HG03520 (cell line): ENCODE measurements at regions not wholly inside any gene's neighbourhood (a gene's known extent, or its start where the extent isn't known, plus 50 kb on each side); places are given as distances from the start of the nearest gene placed in this dataset.

Source experiments
- ATAC-seq: cut with Tn5 transposase; IDR thresholded peaks from one replicate; pipeline ENCODE4 v1.9.1; 2021; ENCODE audit warnings: mild to moderate bottlenecking, moderate library complexity; ENCODE audit not compliant: unreplicated experiment

- ATAC-seq, result no peak
Observed at GRCh38 chr2:18209934-18210639, 331.6 kb downstream of the KCNS3 start.

- no peak for ATAC-seq
Observed at GRCh38 chr2:18208956-18209355, 330.5 kb downstream of the KCNS3 start.

- ATAC-seq, result no peak
Observed at GRCh38 chr2:18200771-18201170, 322.3 kb downstream of the KCNS3 start.

- ATAC-seq, result no peak
Observed at GRCh38 chr2:18198677-18199076, 320.2 kb downstream of the KCNS3 start.

- ATAC-seq, result no peak
Observed at GRCh38 chr2:18194161-18194560, 315.7 kb downstream of the KCNS3 start.

- ATAC-seq, result no peak
Observed at GRCh38 chr2:18186816-18187613, 308.5 kb downstream of the KCNS3 start.

GRCh38 chr2:18182861-18183260 lies 304.4 kb downstream of the KCNS3 start:
- no peak for ATAC-seq

- no peak for ATAC-seq
Observed at GRCh38 chr2:18180912-18181311, 302.4 kb downstream of the KCNS3 start.

- ATAC-seq, result no peak
Observed at GRCh38 chr2:18180031-18180610, 301.7 kb downstream of the KCNS3 start.

- ATAC-seq, result peak; percentile 98
Observed at GRCh38 chr2:18178736-18179349, 300.4 kb downstream of the KCNS3 start.

- ATAC-seq, result no peak
Observed at GRCh38 chr2:18176679-18177215, 298.3 kb downstream of the KCNS3 start.

GRCh38 chr2:18172607-18173006 lies 294.1 kb downstream of the KCNS3 start:
- ATAC-seq, result no peak

- ATAC-seq, result no peak
Observed at GRCh38 chr2:18171191-18172139, 293.0 kb downstream of the KCNS3 start.

- no peak for ATAC-seq
Observed at GRCh38 chr2:18170642-18171041, 292.2 kb downstream of the KCNS3 start.

GRCh38 chr2:18169893-18170175 lies 291.4 kb downstream of the KCNS3 start:
- no peak for ATAC-seq

GRCh38 chr2:18169121-18169892 lies 290.8 kb downstream of the KCNS3 start:
- no peak for ATAC-seq

- no peak for ATAC-seq
Observed at GRCh38 chr2:18167871-18168270, 289.4 kb downstream of the KCNS3 start.

- ATAC-seq, result no peak
Observed at GRCh38 chr2:18161681-18162080, 283.2 kb downstream of the KCNS3 start.

GRCh38 chr2:18159896-18160295 lies 281.4 kb downstream of the KCNS3 start:
- ATAC-seq, result no peak

- no peak for ATAC-seq
Observed at GRCh38 chr2:18156421-18156820, 278.0 kb downstream of the KCNS3 start.
